CD14-positive monocyte (primary cell): ENCODE measurements at regions not wholly inside any gene's neighbourhood (a gene's known extent, or its start where the extent isn't known, plus 50 kb on each side); places are given as distances from the start of the nearest gene placed in this dataset.

Source experiments
- DNase-seq, 3 donors: peaks; one replicate each; pipeline ENCODE4 v3.0.0-alpha.2; 2011 to 2022
- H2AFZ ChIP-seq: 2 replicates; pipeline ENCODE4 v1.6.0; 2012; ENCODE audit warnings: mild to moderate bottlenecking, low read depth, low read length, inconsistent platforms; ENCODE audit not compliant: insufficient read depth, poor library complexity, severe bottlenecking
- H3K27ac ChIP-seq, 2 donors: 1 replicate in 1 of 2; 2 replicates in 1 of 2; pipeline ENCODE4 v1.5.1; 2012 to 2013; ENCODE audit warnings: low read length in 2 of 2, control low read depth in 1 of 2, inconsistent platforms in 1 of 2, low read depth in 1 of 2, mild to moderate bottlenecking in 1 of 2
- H3K27me3 ChIP-seq, 2 donors: one replicate each; pipeline versions ENCODE4 v1.6.0 to v1.6.1; 2011 to 2013; ENCODE audit warnings: low read length in 2 of 2; ENCODE audit not compliant: control insufficient read depth in 2 of 2, insufficient read depth in 2 of 2
- H3K36me3 ChIP-seq, 2 donors: replicated peaks in 1 of 2; 1 replicate in 1 of 2; 2 replicates in 1 of 2; pipeline versions ENCODE4 v1.5.1 to v1.6.1; 2012 to 2013; ENCODE audit warnings: low read length in 2 of 2, control low read depth in 1 of 2, inconsistent platforms in 1 of 2, mild to moderate bottlenecking in 1 of 2; ENCODE audit not compliant: insufficient read depth in 2 of 2, control insufficient read depth in 1 of 2
- H3K4me1 ChIP-seq, 2 donors: 1 replicate in 1 of 2; 2 replicates in 1 of 2; pipeline versions ENCODE4 v1.5.1 to v1.6.1; 2012 to 2013; ENCODE audit warnings: low read length in 2 of 2, control low read depth in 1 of 2, inconsistent platforms in 1 of 2, mild to moderate bottlenecking in 1 of 2, moderate library complexity in 1 of 2; ENCODE audit not compliant: insufficient read depth in 2 of 2, control insufficient read depth in 1 of 2
- H3K4me2 ChIP-seq: replicated peaks from 2 replicates; pipeline ENCODE3; 2012; ENCODE audit warnings: low read length, moderate library complexity, mild to moderate bottlenecking; ENCODE audit not compliant: poor library complexity, severe bottlenecking; ENCODE audit errors: extremely low read depth
- H3K4me3 ChIP-seq, 3 experiments: fragments of 200-600 bp in 1 of 3; sonication (generic) in 1 of 3; replicated peaks in 1 of 3; 1 replicate in 2 of 3; 2 replicates in 1 of 3; pipeline ENCODE4 v1.5.1; 2011 to 2013; ENCODE audit warnings: low read length in 3 of 3, mild to moderate bottlenecking in 3 of 3, control low read depth in 2 of 3, low read depth in 2 of 3, inconsistent platforms in 1 of 3, moderate library complexity in 1 of 3
- H3K79me2 ChIP-seq: 2 replicates; pipeline ENCODE4 v1.6.0; 2012; ENCODE audit warnings: mild to moderate bottlenecking, control low read depth, inconsistent platforms, low read length, moderate library complexity; ENCODE audit not compliant: insufficient read depth
- H3K9ac ChIP-seq: 2 replicates; pipeline ENCODE4 v1.6.0; 2017; ENCODE audit warnings: low read length, mild to moderate bottlenecking; ENCODE audit not compliant: insufficient read depth, poor library complexity, severe bottlenecking
- H3K9me3 ChIP-seq, 2 donors: replicated peaks in 1 of 2; 1 replicate in 1 of 2; 2 replicates in 1 of 2; pipeline versions ENCODE4 v1.5.1 to v1.6.1; 2012 to 2013; ENCODE audit warnings: low read length in 2 of 2, control low read depth in 1 of 2; ENCODE audit not compliant: control insufficient read depth in 1 of 2, insufficient read depth in 1 of 2
- H4K20me1 ChIP-seq: 2 replicates; pipeline ENCODE4 v1.6.0; 2012; ENCODE audit warnings: mild to moderate bottlenecking, low read length, control low read depth, moderate library complexity; ENCODE audit not compliant: insufficient read depth
- H3K27ac Mint-ChIP-seq, 7 donors: one replicate each; pipeline ENCODE4 v1.8.0; 2020; ENCODE audit warnings: mild to moderate bottlenecking in 7 of 7, mixed read lengths in 7 of 7, moderate library complexity in 6 of 7, inconsistent platforms in 2 of 7
- H3K27me3 Mint-ChIP-seq, 3 donors: one replicate each; pipeline ENCODE4 v1.8.0; 2021 to 2022; ENCODE audit warnings: low read depth in 3 of 3, mild to moderate bottlenecking in 3 of 3, mixed read lengths in 3 of 3, moderate library complexity in 3 of 3, inconsistent platforms in 1 of 3
- H3K36me3 Mint-ChIP-seq, 2 donors: one replicate each; pipeline ENCODE4 v1.8.0; 2020; ENCODE audit warnings: mixed read lengths in 2 of 2, inconsistent platforms in 1 of 2, mild to moderate bottlenecking in 1 of 2
- H3K4me1 Mint-ChIP-seq: one replicate; pipeline ENCODE4 v1.8.0; 2020; ENCODE audit warnings: mild to moderate bottlenecking, mixed read lengths
- H3K4me3 Mint-ChIP-seq, 2 donors: one replicate each; pipeline ENCODE4 v1.8.0; 2020; ENCODE audit warnings: mild to moderate bottlenecking in 2 of 2, mixed read lengths in 2 of 2, moderate library complexity in 1 of 2
- H3K9me3 Mint-ChIP-seq, 7 donors: one replicate each; pipeline ENCODE4 v1.8.0; 2020 to 2022; ENCODE audit warnings: mixed read lengths in 7 of 7, mild to moderate bottlenecking in 6 of 7, moderate library complexity in 6 of 7, inconsistent platforms in 2 of 7
- WGBS: methylation state at CpG from one replicate; pipeline ENCODE4 v1.1.5; 2013; ENCODE audit warnings: missing lambda C conversion rate; ENCODE audit not compliant: insufficient coverage; 5-methylcytosine and 5-hydroxymethylcytosine counted together
- intact Hi-C, 2 donors: fragments of 100-400 bp; cut with micrococcal nuclease; formaldehyde crosslinking; loops; one replicate each; pipeline versions ENCODE4 v1.15.0 to v1.15.1; 2023
- TF ChIP-seq, protein P1 (sequence below): fragments of 200-600 bp; IDR thresholded peaks from one replicate; pipeline ENCODE4 v1.8.0; 2022; ENCODE audit warnings: antibody characterized with exemption, mild to moderate bottlenecking

DNA sequence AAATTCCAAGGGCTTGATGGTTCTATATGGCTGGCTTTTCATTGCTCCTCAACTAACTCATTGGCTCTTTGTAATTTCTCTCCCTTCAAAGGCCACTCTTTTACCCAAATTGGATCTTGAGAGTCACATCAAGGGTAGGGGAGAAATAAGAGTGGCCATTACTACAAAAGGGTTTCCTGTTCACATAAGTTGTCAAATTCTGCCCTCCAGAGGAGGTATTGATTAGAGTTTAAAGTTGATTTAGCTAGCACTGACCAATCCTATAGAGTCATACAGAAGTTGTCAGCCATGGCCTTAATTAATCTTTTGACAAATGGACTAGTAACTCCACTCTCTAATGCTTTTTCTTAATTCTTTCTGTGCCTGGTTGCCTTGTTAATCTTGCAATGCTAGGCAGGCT, 336.0 kb downstream of the RPS4Y2 start:
- Histone ChIP-seq H3K4me1 (no peaks in the 10 kb centered on the region), H2AFZ (no peak overlapping the region), H3K4me2 (no peak overlapping the region), H3K27ac (no peak overlapping the region), H3K9me3 (peaks cover 0 to 9% of the 10 kb centered on the region in 2 donors), H3K4me3 (no peak overlapping the region), H3K9ac (no peak overlapping the region), H3K79me2 (no peaks in the 10 kb centered on the region), H3K36me3 (no peaks in the 10 kb centered on the region), H4K20me1 (no peaks in the 10 kb centered on the region), H3K27me3 (no peaks in the 10 kb centered on the region)
- no peak for DNase-seq
- peaks cover 0 to 2% (median 0%) of the 10 kb centered on the region in 3 donors for H3K27me3 Mint-ChIP-seq
- intact Hi-C loops: no loop called here
- H3K27ac Mint-ChIP-seq: no peak overlapping the region
- H3K4me1 Mint-ChIP-seq: no peaks in the 10 kb centered on the region
- no peaks in the 10 kb centered on the region for H3K36me3 Mint-ChIP-seq
- no peak overlapping the region for H3K4me3 Mint-ChIP-seq
- TF ChIP-seq, protein P1, sequence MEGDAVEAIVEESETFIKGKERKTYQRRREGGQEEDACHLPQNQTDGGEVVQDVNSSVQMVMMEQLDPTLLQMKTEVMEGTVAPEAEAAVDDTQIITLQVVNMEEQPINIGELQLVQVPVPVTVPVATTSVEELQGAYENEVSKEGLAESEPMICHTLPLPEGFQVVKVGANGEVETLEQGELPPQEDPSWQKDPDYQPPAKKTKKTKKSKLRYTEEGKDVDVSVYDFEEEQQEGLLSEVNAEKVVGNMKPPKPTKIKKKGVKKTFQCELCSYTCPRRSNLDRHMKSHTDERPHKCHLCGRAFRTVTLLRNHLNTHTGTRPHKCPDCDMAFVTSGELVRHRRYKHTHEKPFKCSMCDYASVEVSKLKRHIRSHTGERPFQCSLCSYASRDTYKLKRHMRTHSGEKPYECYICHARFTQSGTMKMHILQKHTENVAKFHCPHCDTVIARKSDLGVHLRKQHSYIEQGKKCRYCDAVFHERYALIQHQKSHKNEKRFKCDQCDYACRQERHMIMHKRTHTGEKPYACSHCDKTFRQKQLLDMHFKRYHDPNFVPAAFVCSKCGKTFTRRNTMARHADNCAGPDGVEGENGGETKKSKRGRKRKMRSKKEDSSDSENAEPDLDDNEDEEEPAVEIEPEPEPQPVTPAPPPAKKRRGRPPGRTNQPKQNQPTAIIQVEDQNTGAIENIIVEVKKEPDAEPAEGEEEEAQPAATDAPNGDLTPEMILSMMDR: no peak
- H3K9me3 Mint-ChIP-seq: peaks cover 0 to 10% (median 0%) of the 10 kb centered on the region in 7 donors

DNA sequence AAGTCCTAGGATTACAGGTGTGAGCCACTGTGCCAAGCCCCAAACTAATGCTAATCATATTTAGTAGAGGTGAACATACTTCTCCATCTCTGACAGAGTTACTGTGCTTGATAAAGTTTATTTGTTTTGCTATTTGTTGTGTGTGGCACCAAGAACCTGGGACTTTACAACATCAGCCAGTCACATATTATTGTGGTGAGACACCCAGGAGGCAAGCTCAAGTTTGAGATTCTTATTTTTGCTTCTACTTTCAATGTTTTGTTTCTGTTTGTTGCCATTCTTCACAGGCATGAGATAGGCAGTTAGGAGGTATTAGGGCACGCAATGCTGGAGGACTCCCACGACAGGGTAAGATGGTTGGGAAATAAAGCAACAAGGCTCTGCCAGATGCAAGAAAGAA, 346.6 kb downstream of the RPS4Y2 start:
- Histone ChIP-seq H3K4me2 (no peak overlapping the region), H3K79me2 (no peaks in the 10 kb centered on the region), H2AFZ (no peak overlapping the region), H3K27ac (no peak overlapping the region), H3K27me3 (no peaks in the 10 kb centered on the region), H4K20me1 (no peaks in the 10 kb centered on the region), H3K9ac (no peak overlapping the region), H3K4me1 (peaks cover 0 to 4% of the 10 kb centered on the region in 2 donors), H3K36me3 (no peaks in the 10 kb centered on the region), H3K4me3 (no peak overlapping the region), H3K9me3 (no peaks in the 10 kb centered on the region)
- WGBS: no CpG with 5 or more reads among the region's 2 CpGs
- H3K4me3 Mint-ChIP-seq: no peak overlapping the region
- H3K36me3 Mint-ChIP-seq: no peaks in the 10 kb centered on the region
- H3K27ac Mint-ChIP-seq: no peak overlapping the region
- DNase-seq: no peak
- intact Hi-C loops: no loop called here
- H3K27me3 Mint-ChIP-seq: no peaks in the 10 kb centered on the region
- TF ChIP-seq, protein P1: no peak
- H3K4me1 Mint-ChIP-seq: peaks cover 10% of the 10 kb centered on the region
- no peaks in the 10 kb centered on the region for H3K9me3 Mint-ChIP-seq
